Lower leg skin (tissue), 4 donors: ENCODE measurements at regions not wholly inside any gene's neighbourhood (a gene's known extent, or its start where the extent isn't known, plus 50 kb on each side); places are given as distances from the start of the nearest gene placed in this dataset.

Experiments
- DNase-seq, 2 donors: peaks; one replicate each; pipeline ENCODE4 v3.0.0-alpha.2; 2019; ENCODE audit warnings: low spot score in 2 of 2
- H3K4me3 ChIP-seq: fragments of 200-600 bp; sonication (generic); 2 replicates; pipeline ENCODE4 v1.5.1; 2017; ENCODE audit warnings: mild to moderate bottlenecking, low read depth; ENCODE audit not compliant: poor library complexity, severe bottlenecking
- CTCF ChIP-seq, 3 donors: fragments of 450-650 bp; IDR thresholded peaks; one replicate each; pipeline ENCODE4 v1.5.1; 2016; ENCODE audit warnings: antibody characterized with exemption in 3 of 3, mild to moderate bottlenecking in 3 of 3, moderate library complexity in 2 of 3
- POLR2A ChIP-seq, 2 donors: fragments of 450-650 bp; IDR thresholded peaks; one replicate each; pipeline ENCODE4 v1.6.1; 2016 to 2017; ENCODE audit warnings: antibody characterized with exemption in 2 of 2, mild to moderate bottlenecking in 1 of 2, moderate library complexity in 1 of 2
- WGBS, 2 donors: methylation state at CpG; one replicate each; pipeline ENCODE4 v1.1.5; 2018; 5-methylcytosine and 5-hydroxymethylcytosine counted together
- intact Hi-C: fragments of 100-400 bp; cut with DNase I; formaldehyde crosslinking; loops from one replicate; pipeline ENCODE4 v1.15.0; 2023; ENCODE audit warnings: low total_unique reads

- 66 to 73% methylated on average over 5 of the region's 5 CpGs for WGBS, 2 donors
- H3K4me3 ChIP-seq = no peak overlapping the region
- no peak for TF ChIP-seq CTCF (IDR thresholded peaks at IDR 0.05)
- intact Hi-C loops = no loop called here
- no peak for DNase-seq
These were observed 130.9 kb downstream of the PALM2AKAP2 start for GRCh38 chr9:109910671-109911518.

GRCh38 chr9:109912082-109912582, 132.1 kb downstream of the PALM2AKAP2 start:
- no peak for TF ChIP-seq POLR2A (IDR thresholded peaks at IDR 0.05)
- TF ChIP-seq CTCF (IDR thresholded peaks at IDR 0.05) = no peak
- intact Hi-C loops = no loop called here
- DNase-seq = no peak
- no peak overlapping the region for H3K4me3 ChIP-seq
- WGBS, 2 donors = 41 to 47% methylated on average over 4 of the region's 4 CpGs

GRCh38 chr9:109912726-109913460, 132.9 kb downstream of the PALM2AKAP2 start:
- TF ChIP-seq POLR2A (IDR thresholded peaks at IDR 0.05) (no peak), CTCF (IDR thresholded peaks at IDR 0.05) (no peak)
- H3K4me3 ChIP-seq = no peak overlapping the region
- DNase-seq = no peak
- WGBS, 2 donors = 33 to 38% methylated on average over 7 of the region's 7 CpGs
- intact Hi-C loops = no loop called here

GRCh38 chr9:109913461-109913810, 133.4 kb downstream of the PALM2AKAP2 start:
- 26 to 44% methylated on average over 2 of the region's 2 CpGs for WGBS, 2 donors
- no peak for DNase-seq
- intact Hi-C loops = no loop called here
- no peak overlapping the region for H3K4me3 ChIP-seq
- TF ChIP-seq CTCF (IDR thresholded peaks at IDR 0.05) (no peak), POLR2A (IDR thresholded peaks at IDR 0.05) (no peak)

GRCh38 chr9:109914280-109915027, 134.5 kb downstream of the PALM2AKAP2 start:
- H3K4me3 ChIP-seq = no peak overlapping the region
- TF ChIP-seq CTCF (IDR thresholded peaks at IDR 0.05) (no peak), POLR2A (IDR thresholded peaks at IDR 0.05) (no peak)
- no peak for DNase-seq
- 91% methylated on average over 4 of the region's 4 CpGs for WGBS, 2 donors
- intact Hi-C loops = no loop called here
